AG10803 (cell line): ENCODE measurements at regions not wholly inside any gene's neighbourhood (a gene's known extent, or its start where the extent isn't known, plus 50 kb on each side); places are given as distances from the start of the nearest gene placed in this dataset.
A peak's percentile ranks its signal among the peaks of the same experiment; 100 is the strongest.

ENCODE experiments used
- DNase-seq: peaks from one replicate; pipeline ENCODE4 v3.0.0; 2010; ENCODE audit warnings: low read depth
- H3K4me3 ChIP-seq: 2 replicates; pipeline ENCODE4 v1.5.1; 2011; ENCODE audit warnings: mild to moderate bottlenecking, low read length, control low read depth
- TF ChIP-seq, protein P1 (sequence below): conservative IDR thresholded peaks from 2 replicates; pipeline ENCODE4 v1.5.1; 2011; ENCODE audit warnings: mild to moderate bottlenecking, low read length, control low read depth, inconsistent platforms

DNA sequence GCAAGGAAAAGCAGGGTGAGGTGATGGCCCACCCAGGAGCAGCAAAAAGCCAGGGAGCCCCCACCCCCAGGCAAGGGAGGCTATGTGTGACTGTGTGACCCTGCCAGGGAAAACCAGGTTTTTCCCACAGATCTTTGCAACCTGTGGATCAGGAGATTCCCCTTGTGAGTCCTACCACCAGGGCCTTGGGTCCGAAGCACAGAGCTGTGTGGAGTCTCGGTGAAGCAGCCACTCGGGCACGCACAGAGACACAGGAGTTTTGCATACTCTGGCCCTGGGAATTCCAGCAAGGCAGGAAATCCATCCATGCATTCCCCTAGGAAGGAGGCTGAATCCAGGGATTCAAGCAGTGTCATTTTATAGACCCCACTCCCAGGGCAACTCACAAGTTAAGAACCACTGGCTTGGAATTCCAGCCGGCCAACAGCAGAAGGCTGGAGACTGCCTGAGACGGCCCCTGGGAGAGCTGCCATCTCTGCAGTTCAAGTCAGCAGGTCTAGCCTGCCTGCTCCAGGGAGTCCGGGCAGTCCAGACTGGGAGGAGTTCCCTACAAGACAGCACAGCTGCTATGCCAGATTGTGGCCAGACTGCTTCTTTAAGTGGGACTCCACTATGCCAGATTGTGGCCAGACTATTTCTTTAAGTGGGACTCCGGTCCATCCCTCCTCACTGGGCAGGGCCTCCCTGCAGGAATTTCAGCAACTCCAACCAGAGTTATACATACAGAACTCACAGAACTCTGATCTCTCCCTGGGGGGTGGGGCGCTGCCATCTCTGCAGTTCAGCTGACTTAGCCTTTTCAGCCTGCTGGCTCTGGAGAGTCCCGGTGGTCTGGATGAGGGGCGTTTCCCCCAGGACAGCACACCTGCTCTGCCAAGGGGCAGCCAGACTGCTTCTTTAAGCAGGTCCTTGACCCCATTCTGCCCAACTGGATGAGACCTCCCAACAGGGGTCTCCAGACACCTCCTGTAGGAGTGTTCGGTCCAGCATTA is 85.1 kb upstream of the ADAD1 start:
- TF ChIP-seq, protein P1, sequence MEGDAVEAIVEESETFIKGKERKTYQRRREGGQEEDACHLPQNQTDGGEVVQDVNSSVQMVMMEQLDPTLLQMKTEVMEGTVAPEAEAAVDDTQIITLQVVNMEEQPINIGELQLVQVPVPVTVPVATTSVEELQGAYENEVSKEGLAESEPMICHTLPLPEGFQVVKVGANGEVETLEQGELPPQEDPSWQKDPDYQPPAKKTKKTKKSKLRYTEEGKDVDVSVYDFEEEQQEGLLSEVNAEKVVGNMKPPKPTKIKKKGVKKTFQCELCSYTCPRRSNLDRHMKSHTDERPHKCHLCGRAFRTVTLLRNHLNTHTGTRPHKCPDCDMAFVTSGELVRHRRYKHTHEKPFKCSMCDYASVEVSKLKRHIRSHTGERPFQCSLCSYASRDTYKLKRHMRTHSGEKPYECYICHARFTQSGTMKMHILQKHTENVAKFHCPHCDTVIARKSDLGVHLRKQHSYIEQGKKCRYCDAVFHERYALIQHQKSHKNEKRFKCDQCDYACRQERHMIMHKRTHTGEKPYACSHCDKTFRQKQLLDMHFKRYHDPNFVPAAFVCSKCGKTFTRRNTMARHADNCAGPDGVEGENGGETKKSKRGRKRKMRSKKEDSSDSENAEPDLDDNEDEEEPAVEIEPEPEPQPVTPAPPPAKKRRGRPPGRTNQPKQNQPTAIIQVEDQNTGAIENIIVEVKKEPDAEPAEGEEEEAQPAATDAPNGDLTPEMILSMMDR, result no peak
- DNase-seq, result peak; percentile 3
- H3K4me3 ChIP-seq, result no peak overlapping the region

DNA sequence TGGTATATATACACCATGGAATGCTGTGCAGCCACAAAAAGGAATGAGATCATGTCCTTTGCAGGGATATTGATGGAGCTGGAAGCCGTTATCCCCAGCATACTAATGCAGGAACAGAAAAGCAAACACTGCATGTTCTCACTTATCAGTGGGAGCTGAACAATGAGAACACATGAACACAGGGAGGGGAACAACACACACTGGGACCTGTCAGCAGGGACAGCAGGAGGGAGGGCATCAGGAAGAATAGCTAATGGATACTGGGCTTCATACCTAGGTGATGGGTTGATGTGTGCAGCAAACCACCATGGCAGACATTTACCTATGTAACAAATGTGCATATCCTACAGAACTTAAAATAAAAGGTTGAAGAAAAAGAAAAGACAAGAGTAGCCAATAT is 81.1 kb upstream of the ADAD1 start:
- TF ChIP-seq, protein P1, result no peak
- no peak overlapping the region for H3K4me3 ChIP-seq
- no peak for DNase-seq

DNA sequence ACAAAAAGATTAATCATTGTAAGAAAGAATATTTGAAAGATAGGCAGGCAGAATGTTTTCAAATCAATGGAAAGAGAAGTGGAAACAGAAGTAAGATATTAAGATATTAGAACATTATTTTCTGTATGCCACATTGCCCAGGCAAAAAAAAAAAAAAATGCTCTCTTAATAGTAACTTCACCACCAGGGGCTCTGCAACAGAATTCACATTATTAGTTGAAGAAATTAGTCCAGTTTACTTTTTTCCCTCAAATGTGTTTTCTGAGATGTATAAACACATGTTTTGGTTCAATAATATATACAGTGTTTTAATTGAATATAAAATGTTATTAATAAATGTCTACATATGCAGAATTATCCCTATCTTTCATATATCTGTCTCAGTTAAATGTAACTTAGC is 78.0 kb upstream of the ADAD1 start:
- TF ChIP-seq, protein P1, result peak; percentile 22
- no peak for DNase-seq

DNA sequence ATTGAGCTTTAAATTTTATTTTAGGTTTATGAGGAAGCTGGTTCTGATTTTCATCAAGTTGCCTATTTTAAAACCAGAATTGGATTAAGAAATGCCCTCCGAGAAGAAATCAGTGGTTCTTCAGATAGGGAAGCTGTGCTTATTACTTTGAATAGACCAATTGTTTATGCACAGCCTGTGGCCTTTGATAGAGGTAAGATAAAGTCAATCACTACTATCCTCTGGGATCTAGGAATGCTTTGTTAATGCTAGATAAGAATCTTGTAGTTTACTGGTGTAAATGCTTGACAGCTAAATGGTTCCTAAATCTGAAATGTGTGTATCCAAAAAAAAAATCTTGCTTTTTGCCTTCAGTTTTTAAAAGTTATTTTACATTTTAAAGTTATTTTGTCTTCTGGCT is 73.0 kb upstream of the ADAD1 start:
- no peak overlapping the region for H3K4me3 ChIP-seq
- no peak for DNase-seq
- TF ChIP-seq, protein P1, result no peak

More for the DNA sequence above, 78.0 kb upstream of the ADAD1 start:
- no peak overlapping the region for H3K4me3 ChIP-seq

DNA sequence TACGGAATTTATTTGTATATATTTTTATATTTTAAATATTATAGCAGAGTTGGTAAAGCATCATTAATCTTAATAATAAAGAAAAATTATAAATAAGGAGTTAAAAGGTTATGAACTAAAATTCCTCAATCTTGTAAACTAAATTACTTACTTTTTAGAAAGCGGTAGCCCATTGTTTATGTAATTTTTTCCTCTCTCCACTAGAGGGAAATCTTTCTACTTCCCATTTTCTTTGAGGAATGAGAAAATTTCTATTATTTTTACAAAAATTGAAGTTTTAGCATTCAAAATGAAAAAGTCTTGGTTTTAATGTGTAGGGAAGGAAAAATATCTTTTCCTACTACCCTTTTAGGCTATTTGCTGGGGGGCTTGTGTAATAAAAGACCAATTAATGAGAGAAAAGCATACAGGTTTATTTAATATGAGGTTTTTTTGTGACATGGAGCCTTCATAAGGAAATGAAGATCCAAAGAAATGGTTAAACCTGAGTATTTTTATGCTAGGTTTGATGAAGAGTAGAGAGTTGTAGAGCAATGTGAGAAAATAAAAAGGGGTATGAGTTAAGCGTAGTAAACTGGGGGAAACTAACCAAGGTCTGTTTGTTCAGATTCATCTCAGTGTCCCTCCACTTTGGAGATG is 68.7 kb upstream of the ADAD1 start:
- TF ChIP-seq, protein P1, result peak; percentile 64
- peak; percentile 29 for DNase-seq
- no peak overlapping the region for H3K4me3 ChIP-seq

DNA sequence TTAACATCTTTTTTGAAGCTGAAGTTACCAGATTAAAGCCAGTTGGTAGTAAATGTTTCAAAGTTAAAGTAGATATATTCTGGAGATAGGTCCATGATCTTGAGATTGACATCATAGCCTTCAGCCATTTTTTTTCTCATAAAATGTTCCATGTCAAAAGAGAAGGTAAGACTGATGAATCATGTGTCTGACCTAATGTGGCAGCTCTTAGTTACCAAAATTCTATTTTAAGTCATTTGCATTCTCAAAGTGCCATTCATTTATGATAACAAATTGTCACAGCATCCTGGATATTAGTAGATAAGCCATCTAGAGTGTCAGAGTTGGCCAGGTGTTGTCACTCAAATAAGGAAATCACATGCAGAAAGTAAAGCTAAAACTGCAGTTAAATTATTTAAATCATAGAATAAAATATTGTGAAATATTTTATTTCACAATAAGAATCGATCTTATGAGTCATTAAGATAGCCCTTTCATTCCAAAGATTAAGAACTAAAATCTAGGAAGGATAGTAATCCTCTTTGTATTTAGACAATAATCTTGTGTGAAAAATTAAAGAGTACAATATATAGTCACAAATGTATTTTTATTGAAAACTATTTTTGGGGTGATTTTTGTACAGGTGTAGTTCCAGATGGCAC is 65.7 kb upstream of the ADAD1 start:
- TF ChIP-seq, protein P1, result no peak
- H3K4me3 ChIP-seq, result no peak overlapping the region

More for the DNA sequence above, 65.7 kb upstream of the ADAD1 start:
- DNase-seq, result no peak
